Endothelial cell (in vitro differentiated cells): ENCODE measurements at regions not wholly inside any gene's neighbourhood (a gene's known extent, or its start where the extent isn't known, plus 50 kb on each side); places are given as distances from the start of the nearest gene placed in this dataset.

Experiments
- DNase-seq: peaks from one replicate; pipeline ENCODE4 v3.0.0; 2021; ENCODE audit warnings: low spot score
- H3K27ac Mint-ChIP-seq: one replicate; pipeline ENCODE4 v1.8.0; 2021; ENCODE audit warnings: mixed read lengths, inconsistent platforms; ENCODE audit not compliant: unreplicated experiment
- H3K27me3 Mint-ChIP-seq: one replicate; pipeline ENCODE4 v1.8.0; 2021; ENCODE audit warnings: mild to moderate bottlenecking, moderate library complexity, mixed read lengths, inconsistent platforms; ENCODE audit not compliant: unreplicated experiment
- H3K36me3 Mint-ChIP-seq: one replicate; pipeline ENCODE4 v1.8.0; 2021; ENCODE audit warnings: mild to moderate bottlenecking, low read depth, mixed read lengths, inconsistent platforms; ENCODE audit not compliant: unreplicated experiment
- H3K4me1 Mint-ChIP-seq: one replicate; pipeline ENCODE4 v1.8.0; 2021; ENCODE audit warnings: mild to moderate bottlenecking, mixed read lengths, inconsistent platforms; ENCODE audit not compliant: unreplicated experiment
- H3K4me3 Mint-ChIP-seq: one replicate; pipeline ENCODE4 v1.8.0; 2021; ENCODE audit warnings: mild to moderate bottlenecking, mixed read lengths, inconsistent platforms; ENCODE audit not compliant: unreplicated experiment
- H3K9me3 Mint-ChIP-seq: one replicate; pipeline ENCODE4 v1.8.0; 2021; ENCODE audit warnings: mixed read lengths, inconsistent platforms; ENCODE audit not compliant: unreplicated experiment
- CTCF ChIP-seq: fragments of 200-600 bp; sonication (generic); IDR thresholded peaks from one replicate; pipeline ENCODE4 v1.5.0; 2021; ENCODE audit warnings: antibody characterized with exemption; ENCODE audit not compliant: unreplicated experiment

- TF ChIP-seq CTCF: no peak
- Mint-ChIP-seq H3K9me3 (no peaks in the 10 kb centered on the region), H3K27me3 (no peaks in the 10 kb centered on the region), H3K27ac (no peak overlapping the region), H3K36me3 (no peaks in the 10 kb centered on the region), H3K4me1 (no peaks in the 10 kb centered on the region), H3K4me3 (no peak overlapping the region)
- DNase-seq: no peak
These were observed 1071.4 kb upstream of the ADGRB3 start for GRCh38 chr6:67563671-67564070.

- Mint-ChIP-seq H3K4me3 (no peak overlapping the region), H3K27ac (no peak overlapping the region), H3K4me1 (no peaks in the 10 kb centered on the region), H3K27me3 (peaks cover 1% of the 10 kb centered on the region), H3K36me3 (no peaks in the 10 kb centered on the region), H3K9me3 (no peaks in the 10 kb centered on the region)
- no peak for TF ChIP-seq CTCF
- no peak for DNase-seq
These were observed 1075.0 kb upstream of the ADGRB3 start for GRCh38 chr6:67560068-67560467.

DNA sequence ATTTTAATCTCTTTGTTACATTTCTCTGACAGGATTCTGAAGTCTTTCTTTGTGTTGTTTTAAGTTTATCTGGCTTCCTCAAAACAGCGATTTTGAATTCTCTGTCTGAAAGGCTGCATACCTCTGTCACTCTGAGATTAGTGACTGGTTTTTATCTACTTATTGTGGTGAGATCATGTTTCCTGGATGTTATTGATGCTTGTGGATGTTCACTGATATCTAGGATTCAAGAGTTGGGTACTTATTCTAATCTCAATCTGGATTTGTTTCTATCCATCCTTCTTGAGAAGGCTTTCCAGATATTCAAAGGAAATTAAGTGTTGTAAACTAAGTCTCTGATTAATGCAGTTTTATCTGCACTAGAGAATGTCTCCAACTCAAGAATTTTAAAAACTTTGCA lies 1076.1 kb upstream of the ADGRB3 start:
- no peak for DNase-seq
- no peaks in the 10 kb centered on the region for H3K9me3 Mint-ChIP-seq
- no peak for TF ChIP-seq CTCF
- peaks cover 1% of the 10 kb centered on the region for H3K27me3 Mint-ChIP-seq
- H3K27ac Mint-ChIP-seq: no peak overlapping the region
- H3K4me1 Mint-ChIP-seq: no peaks in the 10 kb centered on the region
- no peaks in the 10 kb centered on the region for H3K36me3 Mint-ChIP-seq
- H3K4me3 Mint-ChIP-seq: no peak overlapping the region

DNA sequence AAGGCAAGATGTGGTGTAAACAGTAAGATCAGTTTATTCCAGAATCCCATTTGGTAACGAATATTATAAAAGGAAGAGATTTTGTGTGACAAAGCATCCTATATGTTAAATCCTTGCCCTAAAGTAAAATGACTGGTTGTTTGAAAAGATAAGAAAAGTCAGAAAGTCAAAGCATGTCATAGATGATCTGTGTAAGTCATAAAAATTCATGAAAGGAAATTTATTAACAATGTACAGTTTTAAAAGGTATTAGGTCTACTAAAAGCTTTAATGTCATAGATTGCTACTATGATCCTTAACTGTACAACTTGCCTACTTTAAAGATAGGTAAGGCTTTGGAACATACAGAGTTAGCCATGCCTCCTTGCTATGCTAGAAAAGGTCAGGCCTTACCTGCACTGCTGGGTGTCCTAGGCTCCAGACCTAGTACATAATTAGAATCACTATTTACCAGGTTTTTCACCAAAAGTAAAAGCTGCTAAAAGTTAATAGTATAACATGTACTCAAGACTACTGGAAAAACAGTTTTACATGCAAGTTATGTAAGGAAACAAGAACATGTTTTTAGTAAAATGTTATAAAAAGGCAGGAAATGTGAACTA lies 1090.1 kb upstream of the ADGRB3 start:
- no peaks in the 10 kb centered on the region for H3K36me3 Mint-ChIP-seq
- TF ChIP-seq CTCF: no peak
- H3K4me3 Mint-ChIP-seq: no peak overlapping the region
- no peaks in the 10 kb centered on the region for H3K27me3 Mint-ChIP-seq
- no peaks in the 10 kb centered on the region for H3K4me1 Mint-ChIP-seq
- H3K27ac Mint-ChIP-seq: no peak overlapping the region
- DNase-seq: no peak
- peaks cover 14% of the 10 kb centered on the region for H3K9me3 Mint-ChIP-seq

DNA sequence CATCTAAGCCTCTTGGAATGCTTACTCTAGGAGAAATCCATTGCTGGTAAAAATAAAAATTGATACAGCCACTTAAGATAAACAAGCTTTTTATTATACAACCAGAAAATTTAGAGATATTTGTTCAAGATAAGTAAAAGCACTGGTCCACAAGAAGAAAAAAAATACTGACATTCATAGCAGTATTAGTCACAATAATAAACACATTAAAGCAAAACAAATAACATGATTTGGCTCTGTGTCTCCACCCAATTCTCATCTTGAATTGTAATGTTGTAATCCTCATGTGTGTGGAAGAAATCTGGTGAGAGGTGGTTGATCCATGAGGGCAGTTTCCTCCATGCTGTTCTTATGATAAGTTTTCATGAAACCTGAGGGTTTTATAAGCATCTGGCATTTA lies 1093.5 kb upstream of the ADGRB3 start:
- H3K4me3 Mint-ChIP-seq: no peak overlapping the region
- H3K9me3 Mint-ChIP-seq: peaks cover 14% of the 10 kb centered on the region
- H3K27ac Mint-ChIP-seq: no peak overlapping the region
- TF ChIP-seq CTCF: no peak
- H3K27me3 Mint-ChIP-seq: no peaks in the 10 kb centered on the region
- H3K4me1 Mint-ChIP-seq: no peaks in the 10 kb centered on the region
- H3K36me3 Mint-ChIP-seq: no peaks in the 10 kb centered on the region
- no peak for DNase-seq
